Liver (tissue), 3 donors: ENCODE measurements at regions not wholly inside any gene's neighbourhood (a gene's known extent, or its start where the extent isn't known, plus 50 kb on each side); places are given as distances from the start of the nearest gene placed in this dataset.

Source experiments
- RAD21 ChIP-seq, 2 donors: IDR thresholded peaks; 2 replicates each; pipeline ENCODE4 v1.6.1; 2016; ENCODE audit warnings: antibody characterized with exemption in 2 of 2, mild to moderate bottlenecking in 2 of 2
- YY1 ChIP-seq: IDR thresholded peaks from 2 replicates; pipeline ENCODE4 v1.6.1; 2016; ENCODE audit warnings: antibody characterized with exemption, mild to moderate bottlenecking
- TF ChIP-seq, protein P1 (sequence below): fragments of 150-350 bp; IDR thresholded peaks from 2 replicates; pipeline ENCODE4 v1.5.1; 2017; ENCODE audit warnings: improper control_type of control experiment, low read depth, low read length; ENCODE audit not compliant: missing input control
- donor health status: healthy.
- donor health status: healthy.

- TF ChIP-seq, protein P1, sequence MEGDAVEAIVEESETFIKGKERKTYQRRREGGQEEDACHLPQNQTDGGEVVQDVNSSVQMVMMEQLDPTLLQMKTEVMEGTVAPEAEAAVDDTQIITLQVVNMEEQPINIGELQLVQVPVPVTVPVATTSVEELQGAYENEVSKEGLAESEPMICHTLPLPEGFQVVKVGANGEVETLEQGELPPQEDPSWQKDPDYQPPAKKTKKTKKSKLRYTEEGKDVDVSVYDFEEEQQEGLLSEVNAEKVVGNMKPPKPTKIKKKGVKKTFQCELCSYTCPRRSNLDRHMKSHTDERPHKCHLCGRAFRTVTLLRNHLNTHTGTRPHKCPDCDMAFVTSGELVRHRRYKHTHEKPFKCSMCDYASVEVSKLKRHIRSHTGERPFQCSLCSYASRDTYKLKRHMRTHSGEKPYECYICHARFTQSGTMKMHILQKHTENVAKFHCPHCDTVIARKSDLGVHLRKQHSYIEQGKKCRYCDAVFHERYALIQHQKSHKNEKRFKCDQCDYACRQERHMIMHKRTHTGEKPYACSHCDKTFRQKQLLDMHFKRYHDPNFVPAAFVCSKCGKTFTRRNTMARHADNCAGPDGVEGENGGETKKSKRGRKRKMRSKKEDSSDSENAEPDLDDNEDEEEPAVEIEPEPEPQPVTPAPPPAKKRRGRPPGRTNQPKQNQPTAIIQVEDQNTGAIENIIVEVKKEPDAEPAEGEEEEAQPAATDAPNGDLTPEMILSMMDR = no peak
- TF ChIP-seq YY1 (no peak), RAD21 (IDR thresholded peaks at IDR 0.05) (no peak)
Observed at GRCh38 chr16:75929046-75929445, 202.8 kb upstream of the CPHXL start.
